GM19238 (cell line): ENCODE measurements at regions not wholly inside any gene's neighbourhood (a gene's known extent, or its start where the extent isn't known, plus 50 kb on each side); places are given as distances from the start of the nearest gene placed in this dataset.

ENCODE experiments used
- DNase-seq: peaks from one replicate; pipeline ENCODE4 v3.0.0; 2011; ENCODE audit warnings: low spot score; ENCODE audit not compliant: insufficient read length

GRCh38 chr15:31486906-31487695, 160.5 kb downstream of the KLF13 start:
- no peak for DNase-seq

- no peak for DNase-seq
These were observed 161.3 kb downstream of the KLF13 start for GRCh38 chr15:31487811-31488436.

- DNase-seq: peak; percentile 76
These were observed 162.0 kb downstream of the KLF13 start for GRCh38 chr15:31488437-31489204.

GRCh38 chr15:31489281-31489680, 162.6 kb downstream of the KLF13 start:
- no peak for DNase-seq

- DNase-seq: peak; percentile 64
These were observed 163.4 kb downstream of the KLF13 start for GRCh38 chr15:31489801-31490646.

- no peak for DNase-seq
These were observed 168.2 kb downstream of the KLF13 start for GRCh38 chr15:31494786-31495185.

- no peak for DNase-seq
These were observed 168.6 kb downstream of the KLF13 start for GRCh38 chr15:31495281-31495680.

GRCh38 chr15:31497838-31498237, 171.2 kb downstream of the KLF13 start:
- DNase-seq: no peak

GRCh38 chr15:31498329-31498728, 171.7 kb downstream of the KLF13 start:
- no peak for DNase-seq

- DNase-seq: no peak
These were observed 172.1 kb downstream of the KLF13 start for GRCh38 chr15:31498756-31499155.

GRCh38 chr15:31499236-31499952, 172.8 kb downstream of the KLF13 start:
- no peak for DNase-seq

- no peak for DNase-seq
These were observed 173.5 kb downstream of the KLF13 start for GRCh38 chr15:31499953-31500765.

GRCh38 chr15:31500766-31501449, 174.3 kb downstream of the KLF13 start:
- DNase-seq: no peak

GRCh38 chr15:31501536-31502157, 175.0 kb downstream of the KLF13 start:
- DNase-seq: no peak

GRCh38 chr15:31502541-31503229, 176.1 kb downstream of the KLF13 start:
- no peak for DNase-seq

GRCh38 chr15:31503256-31503655, 176.6 kb downstream of the KLF13 start:
- no peak for DNase-seq

- no peak for DNase-seq
These were observed 177.3 kb downstream of the KLF13 start for GRCh38 chr15:31503758-31504461.

GRCh38 chr15:31504462-31504839, 177.8 kb downstream of the KLF13 start:
- DNase-seq: no peak
